ENCODE measurements at regions not wholly inside any gene's neighbourhood (a gene's known extent, or its start where the extent isn't known, plus 50 kb on each side); places are given as distances from the start of the nearest gene placed in this dataset.
"Not testable (repeated sequence)": the region's sequence is repeated elsewhere in the genome, so short reads cannot be mapped to it uniquely, and the experiment has no call there.

DNA sequence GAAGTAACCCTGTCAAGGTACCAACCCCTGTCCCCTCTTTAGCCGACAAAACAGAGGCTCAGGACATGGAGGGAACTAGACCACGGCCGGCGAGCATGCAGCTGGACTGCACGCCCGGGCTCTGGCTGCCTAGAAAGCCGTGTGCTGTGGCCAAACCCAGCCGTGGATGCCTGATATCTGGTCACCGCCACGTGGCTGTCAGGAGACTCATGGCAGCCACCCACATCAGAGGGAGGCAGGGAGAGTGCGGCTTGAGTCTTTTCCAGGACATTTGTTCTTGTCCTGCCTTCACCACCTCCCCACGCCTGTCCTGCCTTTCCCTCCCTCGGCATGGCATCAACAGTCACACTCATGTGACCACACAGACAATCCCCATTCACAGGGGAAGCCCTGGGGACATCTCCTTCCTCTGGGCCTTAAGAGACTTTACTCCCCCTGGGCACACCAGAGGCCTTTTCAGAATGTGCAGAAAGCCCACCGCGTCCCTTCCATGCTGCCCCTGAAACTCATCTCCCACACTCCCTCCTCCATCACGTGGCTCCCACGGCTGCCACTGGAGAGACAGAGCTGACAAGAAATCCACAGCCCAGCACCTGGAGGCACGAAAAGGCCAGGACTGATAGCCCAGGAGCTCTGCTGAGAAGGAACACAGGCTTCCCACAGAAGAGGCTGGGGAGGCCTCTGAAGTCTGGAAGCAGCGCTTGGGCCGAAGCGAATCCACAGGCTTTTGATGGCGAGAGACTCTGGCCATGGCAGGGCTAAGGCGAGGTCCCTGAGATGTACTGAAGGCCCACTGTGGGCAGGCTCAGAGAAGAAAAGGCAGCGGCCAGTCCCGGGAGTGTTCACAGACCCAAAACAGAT lies 71.2 kb upstream of the IQSEC1 start:
- H3K27me3 ChIP-seq, result no peaks in the 10 kb centered on the region
- no peaks in the 10 kb centered on the region for H3K36me3 ChIP-seq
- no peaks in the 10 kb centered on the region for H3K9me3 ChIP-seq

GRCh38 chr3:13143381-13144004 lies 70.3 kb upstream of the IQSEC1 start:
- DNase-seq, result no peak

More for the DNA sequence above, 71.2 kb upstream of the IQSEC1 start:
- H3K4me3 ChIP-seq, result no peak overlapping the region
- no peak for DNase-seq

GRCh38 chr3:13142552-13143380 lies 69.5 kb upstream of the IQSEC1 start:
- no peak for DNase-seq
- no peaks in the 10 kb centered on the region for H3K36me3 ChIP-seq
- no peaks in the 10 kb centered on the region for H3K27me3 ChIP-seq
- H3K4me3 ChIP-seq, result no peak overlapping the region
- H3K9me3 ChIP-seq, result no peaks in the 10 kb centered on the region

More at GRCh38 chr3:13143381-13144004, 70.3 kb upstream of the IQSEC1 start:
- H3K4me3 ChIP-seq, result no peak overlapping the region
- H3K9me3 ChIP-seq, result no peaks in the 10 kb centered on the region
- H3K36me3 ChIP-seq, result no peaks in the 10 kb centered on the region
- H3K27me3 ChIP-seq, result no peaks in the 10 kb centered on the region

- Histone ChIP-seq H3K36me3 (no peaks in the 10 kb centered on the region), H3K4me3 (no peak overlapping the region), H3K9me3 (no peaks in the 10 kb centered on the region), H3K27me3 (no peaks in the 10 kb centered on the region)
- peak; percentile 12 for DNase-seq
Observed at GRCh38 chr3:13141991-13142412, 68.8 kb upstream of the IQSEC1 start.

DNA sequence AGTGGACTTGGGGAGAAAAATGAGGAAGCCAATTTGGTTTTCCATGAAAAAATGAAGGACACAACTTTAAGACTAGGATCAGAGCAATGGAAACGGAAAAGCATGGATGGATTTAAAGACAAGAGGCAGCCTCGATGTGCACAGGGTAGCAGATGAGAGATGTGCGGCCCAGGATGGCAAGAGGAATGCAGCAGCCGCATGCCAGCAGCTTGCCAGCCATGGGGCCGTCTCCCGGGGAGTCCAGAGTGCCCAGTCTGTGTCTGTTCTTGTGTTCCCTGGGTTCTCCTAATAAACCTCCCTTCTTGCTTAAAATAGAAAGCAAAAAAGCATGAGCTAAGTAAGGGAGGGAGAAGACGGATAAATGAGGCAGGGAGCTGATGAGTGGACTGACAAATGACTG lies 68.0 kb upstream of the IQSEC1 start:
- Histone ChIP-seq H3K27me3 (no peaks in the 10 kb centered on the region), H3K4me3 (no peak overlapping the region), H3K36me3 (no peaks in the 10 kb centered on the region), H3K9me3 (no peaks in the 10 kb centered on the region)
- no peak for DNase-seq

DNA sequence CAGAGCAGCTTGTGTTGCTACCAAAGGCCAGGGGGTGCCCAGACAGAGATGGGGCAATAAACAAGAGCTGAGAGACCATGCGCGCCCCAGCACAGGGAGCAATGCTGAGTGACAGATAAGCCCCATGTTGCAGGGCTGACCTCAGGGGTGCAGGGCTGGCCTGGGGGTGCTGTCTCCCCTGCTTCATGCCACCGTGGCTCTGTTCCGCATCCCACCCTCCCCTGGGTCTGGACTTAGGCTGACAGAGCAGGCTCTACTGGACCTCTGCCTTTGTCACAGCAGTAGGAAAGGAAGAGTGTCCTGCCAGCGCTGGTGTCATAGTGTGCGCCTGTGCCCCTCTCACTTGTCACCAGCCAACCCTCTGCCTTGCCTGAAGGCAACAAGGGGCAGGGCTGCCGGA lies 67.4 kb upstream of the IQSEC1 start:
- no peaks in the 10 kb centered on the region for H3K27me3 ChIP-seq
- H3K4me3 ChIP-seq, result no peak overlapping the region
- no peak for DNase-seq
- H3K9me3 ChIP-seq, result no peaks in the 10 kb centered on the region
- H3K36me3 ChIP-seq, result no peaks in the 10 kb centered on the region

- DNase-seq, result no peak
- Histone ChIP-seq H3K27me3 (no peaks in the 10 kb centered on the region), H3K9me3 (no peaks in the 10 kb centered on the region), H3K4me3 (no peak overlapping the region), H3K36me3 (no peaks in the 10 kb centered on the region)
Observed at GRCh38 chr3:13139471-13140065, 66.3 kb upstream of the IQSEC1 start.

DNA sequence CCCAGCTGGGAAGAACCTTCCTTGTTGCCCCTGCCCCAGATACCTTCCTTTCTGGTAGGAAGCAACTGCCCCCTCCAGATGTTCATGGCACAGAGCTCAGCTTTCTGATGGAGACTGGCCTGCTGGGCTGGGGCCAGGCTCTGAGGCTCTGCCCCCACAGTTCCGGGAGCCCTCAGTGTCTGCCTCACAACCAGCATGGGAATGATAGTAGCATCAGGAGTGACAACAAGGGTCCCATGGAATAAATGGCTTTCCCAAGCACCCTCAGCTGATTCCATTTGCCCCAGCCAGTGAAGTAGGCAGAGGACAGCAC lies 65.6 kb upstream of the IQSEC1 start:
- H3K4me3 ChIP-seq, result no peak overlapping the region
- H3K27me3 ChIP-seq, result no peaks in the 10 kb centered on the region
- no peaks in the 10 kb centered on the region for H3K9me3 ChIP-seq
- DNase-seq, result no peak
- H3K36me3 ChIP-seq, result no peaks in the 10 kb centered on the region

GRCh38 chr3:13137941-13138832 lies 65.0 kb upstream of the IQSEC1 start:
- no peak for DNase-seq
- no peak overlapping the region for H3K4me3 ChIP-seq
- no peaks in the 10 kb centered on the region for H3K36me3 ChIP-seq
- H3K27me3 ChIP-seq, result no peaks in the 10 kb centered on the region
- H3K9me3 ChIP-seq, result no peaks in the 10 kb centered on the region

GRCh38 chr3:13136848-13137247 lies 63.6 kb upstream of the IQSEC1 start:
- H3K9me3 ChIP-seq, DNase-seq, H3K36me3 ChIP-seq, H3K27me3 ChIP-seq, H3K4me3 ChIP-seq: not testable (repeated sequence)

DNA sequence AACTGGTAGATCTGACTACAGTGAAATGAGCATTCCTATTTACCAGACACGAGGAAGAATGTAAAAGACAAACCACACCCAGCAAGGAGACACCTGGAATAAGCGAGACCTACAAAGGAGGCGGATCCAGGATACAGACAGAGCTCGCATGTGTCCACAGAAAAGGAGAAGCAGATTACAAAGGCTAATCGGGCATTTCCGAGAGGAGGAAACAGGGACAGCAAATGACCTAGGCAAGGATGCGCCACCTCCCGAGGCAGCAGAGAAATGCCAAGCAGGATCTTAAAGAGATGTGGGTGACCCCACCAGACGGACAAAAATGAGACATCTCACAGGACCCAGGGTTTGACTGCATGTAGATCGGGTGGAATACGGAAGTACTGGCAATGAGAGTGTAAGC lies 63.2 kb upstream of the IQSEC1 start:
- H3K4me3 ChIP-seq, result no peak overlapping the region
- DNase-seq, result no peak

DNA sequence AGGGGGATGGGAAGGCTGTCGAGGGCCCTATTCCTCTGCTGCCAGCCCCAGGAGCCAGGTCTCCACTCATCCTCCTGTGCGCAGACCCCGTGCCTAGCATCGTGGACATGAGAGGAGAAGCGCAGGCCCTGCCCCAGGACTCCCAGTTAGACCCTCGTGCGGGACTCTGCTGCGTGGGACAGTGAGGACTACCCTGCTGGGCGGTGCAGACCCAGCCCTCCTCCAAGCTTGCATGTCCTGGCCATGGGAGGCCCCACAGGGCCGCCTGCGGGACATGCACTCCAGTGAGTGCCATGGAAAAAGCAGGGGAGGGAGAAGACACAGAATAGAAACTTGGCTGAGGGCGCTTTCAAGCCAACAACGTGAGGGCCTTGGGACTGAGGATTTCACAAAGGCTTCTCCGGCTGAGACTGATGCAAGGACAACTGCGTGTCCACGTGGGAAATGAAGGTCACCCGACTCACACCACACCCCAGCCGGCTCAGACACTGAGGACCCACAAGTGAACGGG lies 62.6 kb upstream of the IQSEC1 start:
- Histone ChIP-seq H3K4me3 (no peak overlapping the region), H3K36me3 (no peaks in the 10 kb centered on the region), H3K27me3 (no peaks in the 10 kb centered on the region), H3K9me3 (no peaks in the 10 kb centered on the region)
- no peak for DNase-seq

More for the DNA sequence above, 63.2 kb upstream of the IQSEC1 start:
- Histone ChIP-seq H3K36me3 (no peaks in the 10 kb centered on the region), H3K9me3 (no peaks in the 10 kb centered on the region), H3K27me3 (no peaks in the 10 kb centered on the region)

DNA sequence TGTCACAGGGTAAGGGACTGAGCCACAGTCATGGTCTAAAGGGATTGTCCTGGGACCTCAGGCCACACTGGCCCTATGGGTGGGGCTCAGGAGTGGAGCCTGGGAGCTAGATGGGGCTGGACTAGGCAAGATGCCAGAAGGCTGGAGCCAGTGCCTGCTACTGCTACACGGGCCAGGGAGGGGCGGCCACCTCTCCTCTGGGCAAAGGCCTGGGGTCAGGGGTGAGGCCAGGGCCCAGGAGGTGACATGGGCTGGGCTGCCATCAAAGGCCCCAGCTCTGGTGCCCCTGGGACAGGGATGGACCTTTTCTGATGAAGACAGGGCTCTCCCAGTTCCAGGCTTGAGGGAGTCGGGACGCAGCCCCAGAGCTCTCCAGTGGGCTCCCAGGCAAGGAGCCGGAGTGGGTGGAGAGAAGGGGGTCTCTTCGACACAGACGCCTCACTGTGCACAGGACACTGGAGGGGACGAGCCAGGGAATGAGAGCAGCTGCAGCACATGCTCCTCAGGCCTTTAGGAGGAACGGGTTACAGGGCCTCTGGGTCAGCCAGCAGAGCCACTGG lies 62.1 kb upstream of the IQSEC1 start:
- Histone ChIP-seq H3K9me3 (no peaks in the 10 kb centered on the region), H3K36me3 (no peaks in the 10 kb centered on the region), H3K4me3 (no peak overlapping the region), H3K27me3 (no peaks in the 10 kb centered on the region)
- no peak for DNase-seq

- no peak overlapping the region for H3K4me3 ChIP-seq
- no peaks in the 10 kb centered on the region for H3K9me3 ChIP-seq
- DNase-seq, result no peak
- H3K36me3 ChIP-seq, result no peaks in the 10 kb centered on the region
- no peaks in the 10 kb centered on the region for H3K27me3 ChIP-seq
Observed at GRCh38 chr3:13134879-13135206, 61.6 kb upstream of the IQSEC1 start.

- H3K9me3 ChIP-seq, result no peaks in the 10 kb centered on the region
- DNase-seq, result no peak
- no peaks in the 10 kb centered on the region for H3K36me3 ChIP-seq
- H3K4me3 ChIP-seq, result no peak overlapping the region
- no peaks in the 10 kb centered on the region for H3K27me3 ChIP-seq
Observed at GRCh38 chr3:13134166-13134878, 61.1 kb upstream of the IQSEC1 start.
